WTC11 (cell line): ENCODE measurements at regions not wholly inside any gene's neighbourhood (a gene's known extent, or its start where the extent isn't known, plus 50 kb on each side); places are given as distances from the start of the nearest gene placed in this dataset.
A peak's percentile ranks its signal among the peaks of the same experiment; 100 is the strongest.

ENCODE experiments used
- ATAC-seq: fragments of 200-7000 bp; cut with Tn5 transposase; 2 replicates; pipeline ENCODE4 v1.10.0; 2021; ENCODE audit warnings: mild to moderate bottlenecking, moderate library complexity
- CTCF ChIA-PET: fragments of 300-600 bp; sonication (Branson Sonifier 250); formaldehyde crosslinking; loops from one replicate; lab custom pipeline; 2021; ENCODE audit warnings: antibody characterized with exemption; lab: Charles Lee
- POLR2A ChIA-PET: fragments of 350-600 bp; sonication (Branson Sonifier 250); formaldehyde crosslinking; loops from one replicate; lab custom pipeline; 2021; ENCODE audit warnings: antibody characterized with exemption; lab: Charles Lee
- DNase-seq: peaks from one replicate; pipeline ENCODE4 v3.0.0; 2021; ENCODE audit warnings: low spot score
- H3K27ac Mint-ChIP-seq: 2 replicates; pipeline ENCODE4 v1.8.0; 2021; ENCODE audit warnings: mixed read lengths
- H3K27me3 Mint-ChIP-seq: 2 replicates; pipeline ENCODE4 v1.8.0; 2021; ENCODE audit warnings: low read depth, mild to moderate bottlenecking, moderate library complexity, mixed read lengths
- H3K36me3 Mint-ChIP-seq: 2 replicates; pipeline ENCODE4 v1.8.0; 2021; ENCODE audit warnings: mixed read lengths
- H3K4me1 Mint-ChIP-seq: 2 replicates; pipeline ENCODE4 v1.8.0; 2022; ENCODE audit warnings: mixed read lengths
- H3K4me3 Mint-ChIP-seq: 2 replicates; pipeline ENCODE4 v1.8.0; 2021; ENCODE audit warnings: mild to moderate bottlenecking, moderate library complexity, mixed read lengths
- H3K9me3 Mint-ChIP-seq: 2 replicates; pipeline ENCODE4 v1.8.0; 2021; ENCODE audit warnings: mixed read lengths
- CBFB ChIP-seq: sonication (generic); formaldehyde crosslinking; IDR thresholded peaks from 2 replicates; pipeline ENCODE4 v1.8.1; 2022; ENCODE audit warnings: mild to moderate bottlenecking, low read depth, missing genetic modification reagents
- EMX1 ChIP-seq: fragments of 250-450 bp; sonication (Bioruptor Pico); IDR thresholded peaks from 2 replicates; pipeline ENCODE4 v1.8.0; 2021; ENCODE audit warnings: mild to moderate bottlenecking
- FOXP1 ChIP-seq: sonication (generic); formaldehyde crosslinking; IDR thresholded peaks from 2 replicates; pipeline ENCODE4 v1.8.0; 2022; ENCODE audit warnings: missing genetic modification reagents, mild to moderate bottlenecking, moderate library complexity, borderline replicate concordance
- HMGA2 ChIP-seq: fragments of 250-450 bp; sonication (Bioruptor Pico); IDR thresholded peaks from 2 replicates; pipeline ENCODE4 v1.4.0; 2021; ENCODE audit warnings: mild to moderate bottlenecking, moderate library complexity
- NR2C2 ChIP-seq: sonication (generic); formaldehyde crosslinking; IDR thresholded peaks from 2 replicates; pipeline ENCODE4 v1.8.0; 2022; ENCODE audit warnings: mild to moderate bottlenecking, missing genetic modification reagents
- TF ChIP-seq, protein P1 (sequence below): fragments of 250-450 bp; sonication (Bioruptor Pico); IDR thresholded peaks from 2 replicates; pipeline ENCODE4 v1.9.0; 2021; ENCODE audit warnings: mild to moderate bottlenecking
- TF ChIP-seq, protein P2 (sequence below): sonication (generic); formaldehyde crosslinking; IDR thresholded peaks from 2 replicates; pipeline ENCODE4 v1.8.0; 2022; ENCODE audit warnings: mild to moderate bottlenecking, missing genetic modification reagents
- TF ChIP-seq, protein P3 (sequence below): sonication (generic); formaldehyde crosslinking; IDR thresholded peaks from 2 replicates; pipeline ENCODE4 v1.8.1; 2023; ENCODE audit warnings: mild to moderate bottlenecking, missing genetic modification reagents
- TF ChIP-seq, protein P4 (sequence below): fragments of 250-450 bp; sonication (Bioruptor Pico); IDR thresholded peaks from 2 replicates; pipeline ENCODE4 v2.1.2; 2022; ENCODE audit warnings: mild to moderate bottlenecking, moderate library complexity
- TF ChIP-seq, protein P5 (sequence below): sonication (generic); formaldehyde crosslinking; IDR thresholded peaks from 2 replicates; pipeline ENCODE4 v1.8.0; 2023; ENCODE audit warnings: missing genetic modification reagents
- TF ChIP-seq, protein P6 (sequence below): sonication (generic); formaldehyde crosslinking; IDR thresholded peaks from 2 replicates; pipeline ENCODE4 v1.8.1; 2022; ENCODE audit warnings: missing genetic modification reagents, borderline replicate concordance
- TF ChIP-seq, protein P7 (sequence below): sonication (generic); formaldehyde crosslinking; IDR thresholded peaks from 2 replicates; pipeline ENCODE4 v1.8.0; 2022; ENCODE audit warnings: mild to moderate bottlenecking, missing genetic modification reagents

DNA sequence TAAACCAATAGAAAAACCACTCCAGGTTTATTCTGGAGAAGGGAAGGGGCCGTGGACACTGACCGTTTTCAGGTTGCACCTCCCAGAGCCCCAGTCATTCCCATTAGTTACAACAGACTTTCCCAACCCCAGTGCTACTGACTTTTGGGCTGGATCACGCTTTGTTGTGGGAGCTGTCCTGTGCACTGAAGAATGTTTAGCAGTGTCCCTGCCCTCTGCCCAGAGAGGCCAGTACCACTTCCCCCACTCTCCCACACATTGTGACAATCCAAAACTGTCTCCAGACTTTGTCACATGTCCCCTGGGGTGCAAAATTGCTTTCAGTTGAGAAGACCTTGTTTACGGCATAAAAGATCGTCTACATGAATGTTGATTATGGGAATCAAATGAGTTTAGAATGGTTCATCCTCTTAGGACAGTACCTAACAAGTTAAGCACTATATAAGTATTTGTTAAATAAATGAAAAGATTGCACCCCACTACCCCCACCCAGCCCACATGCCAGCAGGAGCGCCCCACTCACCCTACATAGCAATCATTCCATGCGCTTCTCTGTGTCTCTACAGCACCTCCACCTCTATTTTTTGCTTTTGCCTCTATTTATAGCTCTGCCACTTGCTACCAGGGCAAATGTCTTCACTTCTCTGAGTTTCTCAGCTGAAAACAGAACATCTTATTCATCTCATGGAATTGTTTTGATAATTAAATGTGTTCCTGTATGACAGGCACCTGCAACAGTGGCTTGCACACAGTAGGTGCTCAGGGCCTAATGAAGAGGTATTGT lies 104.9 kb downstream of the AXIN2 start:
- H3K4me1 Mint-ChIP-seq, result peaks cover 53% of the 10 kb centered on the region
- H3K27ac Mint-ChIP-seq, result no peak overlapping the region
- TF ChIP-seq, protein P1, sequence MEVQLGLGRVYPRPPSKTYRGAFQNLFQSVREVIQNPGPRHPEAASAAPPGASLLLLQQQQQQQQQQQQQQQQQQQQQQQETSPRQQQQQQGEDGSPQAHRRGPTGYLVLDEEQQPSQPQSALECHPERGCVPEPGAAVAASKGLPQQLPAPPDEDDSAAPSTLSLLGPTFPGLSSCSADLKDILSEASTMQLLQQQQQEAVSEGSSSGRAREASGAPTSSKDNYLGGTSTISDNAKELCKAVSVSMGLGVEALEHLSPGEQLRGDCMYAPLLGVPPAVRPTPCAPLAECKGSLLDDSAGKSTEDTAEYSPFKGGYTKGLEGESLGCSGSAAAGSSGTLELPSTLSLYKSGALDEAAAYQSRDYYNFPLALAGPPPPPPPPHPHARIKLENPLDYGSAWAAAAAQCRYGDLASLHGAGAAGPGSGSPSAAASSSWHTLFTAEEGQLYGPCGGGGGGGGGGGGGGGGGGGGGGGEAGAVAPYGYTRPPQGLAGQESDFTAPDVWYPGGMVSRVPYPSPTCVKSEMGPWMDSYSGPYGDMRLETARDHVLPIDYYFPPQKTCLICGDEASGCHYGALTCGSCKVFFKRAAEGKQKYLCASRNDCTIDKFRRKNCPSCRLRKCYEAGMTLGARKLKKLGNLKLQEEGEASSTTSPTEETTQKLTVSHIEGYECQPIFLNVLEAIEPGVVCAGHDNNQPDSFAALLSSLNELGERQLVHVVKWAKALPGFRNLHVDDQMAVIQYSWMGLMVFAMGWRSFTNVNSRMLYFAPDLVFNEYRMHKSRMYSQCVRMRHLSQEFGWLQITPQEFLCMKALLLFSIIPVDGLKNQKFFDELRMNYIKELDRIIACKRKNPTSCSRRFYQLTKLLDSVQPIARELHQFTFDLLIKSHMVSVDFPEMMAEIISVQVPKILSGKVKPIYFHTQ (CRISPR knock-in tag), result no peak
- TF ChIP-seq, protein P2, sequence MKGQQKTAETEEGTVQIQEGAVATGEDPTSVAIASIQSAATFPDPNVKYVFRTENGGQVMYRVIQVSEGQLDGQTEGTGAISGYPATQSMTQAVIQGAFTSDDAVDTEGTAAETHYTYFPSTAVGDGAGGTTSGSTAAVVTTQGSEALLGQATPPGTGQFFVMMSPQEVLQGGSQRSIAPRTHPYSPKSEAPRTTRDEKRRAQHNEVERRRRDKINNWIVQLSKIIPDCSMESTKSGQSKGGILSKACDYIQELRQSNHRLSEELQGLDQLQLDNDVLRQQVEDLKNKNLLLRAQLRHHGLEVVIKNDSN (CRISPR knock-in tag), result no peak
- no peak for TF ChIP-seq CBFB
- ATAC-seq (peak; percentile 13; the same call in 1 of the 2 replicates), DNase-seq (no peak)
- no peak overlapping the region for H3K4me3 Mint-ChIP-seq
- peaks cover 12% of the 10 kb centered on the region for H3K9me3 Mint-ChIP-seq
- POLR2A ChIA-PET, result interaction anchor here (0.9 to 1.0 kb wide), 2 partner anchors 101 to 102 kb away, joined by 3 to 4 read pairs; no protein-coding TSS in a partner anchor
- CTCF ChIA-PET, result interaction anchor here (0.6 to 1.6 kb wide), 10 partner anchors 15 to 342 kb away, joined by 3 to 7 read pairs (median 4); no protein-coding TSS in a partner anchor
- H3K27me3 Mint-ChIP-seq, result no peaks in the 10 kb centered on the region
- H3K36me3 Mint-ChIP-seq, result peaks cover 8% of the 10 kb centered on the region; the same call in 1 of the 2 replicates

DNA sequence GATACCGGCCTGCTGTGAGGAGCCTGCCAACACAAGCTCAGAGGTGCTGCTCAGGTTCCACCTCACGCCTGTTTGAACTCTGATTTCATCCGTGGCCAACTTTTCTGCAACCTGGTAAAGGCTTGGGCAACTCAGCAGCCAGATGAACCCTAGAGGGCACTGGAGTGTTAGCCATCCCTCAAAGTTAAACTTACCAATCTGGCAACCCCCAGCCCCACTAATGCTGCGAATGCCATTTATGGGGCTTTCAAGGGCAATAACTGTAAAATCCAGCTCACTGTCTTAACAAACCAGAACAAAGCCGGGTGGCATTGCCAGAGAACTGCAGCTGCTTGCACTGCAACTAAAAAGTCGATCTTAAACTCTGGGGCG lies 105.5 kb downstream of the AXIN2 start:
- H3K9me3 Mint-ChIP-seq, result peaks cover 18% of the 10 kb centered on the region
- DNase-seq, result peak; percentile 30
- peaks cover 53% of the 10 kb centered on the region for H3K4me1 Mint-ChIP-seq
- peak; percentile 78 for ATAC-seq
- POLR2A ChIA-PET, result interaction anchor here (1.0 kb wide), 1 partner anchor 103 kb away, joined by 3 read pairs; no protein-coding TSS in a partner anchor
- H3K27ac Mint-ChIP-seq, result no peak overlapping the region; the same call in 1 of the 2 replicates
- no peak overlapping the region for H3K4me3 Mint-ChIP-seq
- TF ChIP-seq HMGA2 (CRISPR knock-in tag) (no peak), FOXP1 (CRISPR knock-in tag) (no peak), NR2C2 (CRISPR knock-in tag) (no peak), EMX1 (CRISPR knock-in tag) (no peak)
- TF ChIP-seq, protein P3, sequence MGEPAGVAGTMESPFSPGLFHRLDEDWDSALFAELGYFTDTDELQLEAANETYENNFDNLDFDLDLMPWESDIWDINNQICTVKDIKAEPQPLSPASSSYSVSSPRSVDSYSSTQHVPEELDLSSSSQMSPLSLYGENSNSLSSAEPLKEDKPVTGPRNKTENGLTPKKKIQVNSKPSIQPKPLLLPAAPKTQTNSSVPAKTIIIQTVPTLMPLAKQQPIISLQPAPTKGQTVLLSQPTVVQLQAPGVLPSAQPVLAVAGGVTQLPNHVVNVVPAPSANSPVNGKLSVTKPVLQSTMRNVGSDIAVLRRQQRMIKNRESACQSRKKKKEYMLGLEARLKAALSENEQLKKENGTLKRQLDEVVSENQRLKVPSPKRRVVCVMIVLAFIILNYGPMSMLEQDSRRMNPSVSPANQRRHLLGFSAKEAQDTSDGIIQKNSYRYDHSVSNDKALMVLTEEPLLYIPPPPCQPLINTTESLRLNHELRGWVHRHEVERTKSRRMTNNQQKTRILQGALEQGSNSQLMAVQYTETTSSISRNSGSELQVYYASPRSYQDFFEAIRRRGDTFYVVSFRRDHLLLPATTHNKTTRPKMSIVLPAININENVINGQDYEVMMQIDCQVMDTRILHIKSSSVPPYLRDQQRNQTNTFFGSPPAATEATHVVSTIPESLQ, result no peak
- TF ChIP-seq, protein P4, sequence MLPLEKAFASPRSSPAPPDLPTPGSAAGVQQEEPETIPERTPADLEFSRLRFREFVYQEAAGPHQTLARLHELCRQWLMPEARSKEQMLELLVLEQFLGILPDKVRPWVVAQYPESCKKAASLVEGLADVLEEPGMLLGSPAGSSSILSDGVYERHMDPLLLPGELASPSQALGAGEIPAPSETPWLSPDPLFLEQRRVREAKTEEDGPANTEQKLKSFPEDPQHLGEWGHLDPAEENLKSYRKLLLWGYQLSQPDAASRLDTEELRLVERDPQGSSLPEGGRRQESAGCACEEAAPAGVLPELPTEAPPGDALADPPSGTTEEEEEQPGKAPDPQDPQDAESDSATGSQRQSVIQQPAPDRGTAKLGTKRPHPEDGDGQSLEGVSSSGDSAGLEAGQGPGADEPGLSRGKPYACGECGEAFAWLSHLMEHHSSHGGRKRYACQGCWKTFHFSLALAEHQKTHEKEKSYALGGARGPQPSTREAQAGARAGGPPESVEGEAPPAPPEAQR, result no peak
- TF ChIP-seq, protein P5, sequence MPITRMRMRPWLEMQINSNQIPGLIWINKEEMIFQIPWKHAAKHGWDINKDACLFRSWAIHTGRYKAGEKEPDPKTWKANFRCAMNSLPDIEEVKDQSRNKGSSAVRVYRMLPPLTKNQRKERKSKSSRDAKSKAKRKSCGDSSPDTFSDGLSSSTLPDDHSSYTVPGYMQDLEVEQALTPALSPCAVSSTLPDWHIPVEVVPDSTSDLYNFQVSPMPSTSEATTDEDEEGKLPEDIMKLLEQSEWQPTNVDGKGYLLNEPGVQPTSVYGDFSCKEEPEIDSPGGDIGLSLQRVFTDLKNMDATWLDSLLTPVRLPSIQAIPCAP (CRISPR knock-in tag), result no peak
- TF ChIP-seq, protein P6, sequence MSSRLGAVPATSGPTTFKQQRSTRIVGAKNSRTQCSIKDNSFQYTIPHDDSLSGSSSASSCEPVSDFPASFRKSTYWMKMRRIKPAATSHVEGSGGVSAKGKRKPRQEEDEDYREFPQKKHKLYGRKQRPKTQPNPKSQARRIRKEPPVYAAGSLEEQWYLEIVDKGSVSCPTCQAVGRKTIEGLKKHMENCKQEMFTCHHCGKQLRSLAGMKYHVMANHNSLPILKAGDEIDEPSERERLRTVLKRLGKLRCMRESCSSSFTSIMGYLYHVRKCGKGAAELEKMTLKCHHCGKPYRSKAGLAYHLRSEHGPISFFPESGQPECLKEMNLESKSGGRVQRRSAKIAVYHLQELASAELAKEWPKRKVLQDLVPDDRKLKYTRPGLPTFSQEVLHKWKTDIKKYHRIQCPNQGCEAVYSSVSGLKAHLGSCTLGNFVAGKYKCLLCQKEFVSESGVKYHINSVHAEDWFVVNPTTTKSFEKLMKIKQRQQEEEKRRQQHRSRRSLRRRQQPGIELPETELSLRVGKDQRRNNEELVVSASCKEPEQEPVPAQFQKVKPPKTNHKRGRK (CRISPR knock-in tag), result no peak
- TF ChIP-seq, protein P7, sequence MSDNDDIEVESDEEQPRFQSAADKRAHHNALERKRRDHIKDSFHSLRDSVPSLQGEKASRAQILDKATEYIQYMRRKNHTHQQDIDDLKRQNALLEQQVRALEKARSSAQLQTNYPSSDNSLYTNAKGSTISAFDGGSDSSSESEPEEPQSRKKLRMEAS (CRISPR knock-in tag), result no peak
- TF ChIP-seq, all 79 proteins: peak for 0
- peaks cover 8% of the 10 kb centered on the region; the same call in 1 of the 2 replicates for H3K36me3 Mint-ChIP-seq
- no peaks in the 10 kb centered on the region for H3K27me3 Mint-ChIP-seq
- CTCF ChIA-PET, result interaction anchor here (0.6 to 1.6 kb wide), 10 partner anchors 14 to 339 kb away, joined by 3 to 7 read pairs (median 4); no protein-coding TSS in a partner anchor
